ENCODE measurements at regions not wholly inside any gene's neighbourhood (a gene's known extent, or its start where the extent isn't known, plus 50 kb on each side); places are given as distances from the start of the nearest gene placed in this dataset.

DNA sequence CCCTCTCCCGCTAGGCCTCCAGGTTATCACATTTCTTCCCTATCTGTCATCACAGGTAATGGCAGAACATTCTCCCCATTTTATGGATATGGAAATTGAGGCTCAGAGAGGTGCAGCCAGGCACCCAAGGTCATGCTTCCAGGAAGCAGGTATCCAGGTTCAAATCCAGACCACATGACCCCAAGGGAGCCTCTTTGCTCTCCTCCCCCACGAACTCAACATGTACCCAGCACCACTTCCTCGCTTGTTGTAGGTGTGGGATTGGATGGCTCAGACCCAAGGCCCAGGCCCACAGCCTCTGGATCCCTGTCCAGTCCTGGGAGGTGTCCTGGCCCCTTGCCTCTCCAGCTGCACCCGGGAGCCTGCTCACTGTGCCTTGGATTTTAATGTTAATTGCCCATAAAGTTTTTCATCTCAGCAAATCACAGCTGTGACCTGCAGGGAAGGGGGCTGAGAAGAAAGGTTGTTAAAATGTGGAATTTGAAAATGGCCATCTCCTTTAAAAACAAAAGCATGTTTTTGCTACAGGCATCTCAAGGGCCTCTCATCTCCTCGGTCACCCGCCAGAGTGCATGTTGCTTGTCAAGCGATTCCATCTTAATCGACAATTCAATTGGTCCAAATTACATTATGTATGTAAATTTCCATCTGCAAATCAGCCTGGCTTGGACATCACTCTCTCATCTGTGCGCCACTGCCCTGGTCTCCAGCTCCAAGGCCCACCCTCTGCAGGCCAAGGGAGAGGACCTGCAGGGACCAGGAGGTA lies 205.4 kb upstream of the ZMIZ1 start:
- TF ChIP-seq POLR2AphosphoS5 (IDR thresholded peaks at IDR 0.05): no peak
- TF ChIP-seq, protein P1, sequence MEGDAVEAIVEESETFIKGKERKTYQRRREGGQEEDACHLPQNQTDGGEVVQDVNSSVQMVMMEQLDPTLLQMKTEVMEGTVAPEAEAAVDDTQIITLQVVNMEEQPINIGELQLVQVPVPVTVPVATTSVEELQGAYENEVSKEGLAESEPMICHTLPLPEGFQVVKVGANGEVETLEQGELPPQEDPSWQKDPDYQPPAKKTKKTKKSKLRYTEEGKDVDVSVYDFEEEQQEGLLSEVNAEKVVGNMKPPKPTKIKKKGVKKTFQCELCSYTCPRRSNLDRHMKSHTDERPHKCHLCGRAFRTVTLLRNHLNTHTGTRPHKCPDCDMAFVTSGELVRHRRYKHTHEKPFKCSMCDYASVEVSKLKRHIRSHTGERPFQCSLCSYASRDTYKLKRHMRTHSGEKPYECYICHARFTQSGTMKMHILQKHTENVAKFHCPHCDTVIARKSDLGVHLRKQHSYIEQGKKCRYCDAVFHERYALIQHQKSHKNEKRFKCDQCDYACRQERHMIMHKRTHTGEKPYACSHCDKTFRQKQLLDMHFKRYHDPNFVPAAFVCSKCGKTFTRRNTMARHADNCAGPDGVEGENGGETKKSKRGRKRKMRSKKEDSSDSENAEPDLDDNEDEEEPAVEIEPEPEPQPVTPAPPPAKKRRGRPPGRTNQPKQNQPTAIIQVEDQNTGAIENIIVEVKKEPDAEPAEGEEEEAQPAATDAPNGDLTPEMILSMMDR (IDR thresholded peaks at IDR 0.05): no peak
